Eye (tissue), 1 donor: ENCODE measurements at regions not wholly inside any gene's neighbourhood (a gene's known extent, or its start where the extent isn't known, plus 50 kb on each side); places are given as distances from the start of the nearest gene placed in this dataset.

Experiments
- DNase-seq: peaks from one replicate; pipeline ENCODE4 v3.0.0-alpha.2; 2015

DNA sequence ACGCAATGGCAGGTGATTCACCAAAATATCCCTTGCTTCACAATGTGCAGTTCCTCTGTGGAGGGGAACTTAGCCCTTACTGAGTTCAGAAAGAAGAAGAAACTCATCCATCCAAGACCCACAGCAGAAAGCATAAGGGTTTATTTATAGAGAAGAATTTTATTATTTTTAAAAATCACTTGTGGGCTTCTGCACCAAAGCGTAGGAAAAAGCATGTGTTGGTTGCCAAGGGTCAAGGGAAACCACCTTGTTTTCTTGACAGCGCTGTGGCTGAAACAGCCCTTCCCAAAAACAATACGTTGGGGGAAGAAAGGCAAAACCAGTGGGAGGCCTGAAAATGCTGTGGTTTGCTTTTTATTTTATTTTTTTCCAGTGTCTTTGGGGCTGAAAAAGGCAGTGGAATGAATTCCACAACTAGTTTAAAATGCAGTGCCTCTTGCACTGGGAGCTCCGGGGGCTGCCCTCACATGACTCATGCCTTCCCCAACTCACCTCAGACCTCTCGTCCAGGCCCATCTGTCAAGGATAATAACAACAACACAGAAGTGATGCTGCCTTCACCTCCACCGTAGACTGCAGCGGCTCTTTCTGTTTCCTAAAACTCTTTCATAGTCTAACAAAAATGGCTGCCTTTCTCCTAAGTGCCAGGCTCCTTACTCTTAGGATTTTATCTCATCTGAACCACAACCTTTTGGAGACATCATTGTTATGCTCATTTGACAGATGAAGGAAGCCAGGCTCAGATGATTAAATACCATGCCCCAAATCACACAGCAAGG lies 224.2 kb upstream of the JUN start:
- peak; percentile 45 for DNase-seq

DNA sequence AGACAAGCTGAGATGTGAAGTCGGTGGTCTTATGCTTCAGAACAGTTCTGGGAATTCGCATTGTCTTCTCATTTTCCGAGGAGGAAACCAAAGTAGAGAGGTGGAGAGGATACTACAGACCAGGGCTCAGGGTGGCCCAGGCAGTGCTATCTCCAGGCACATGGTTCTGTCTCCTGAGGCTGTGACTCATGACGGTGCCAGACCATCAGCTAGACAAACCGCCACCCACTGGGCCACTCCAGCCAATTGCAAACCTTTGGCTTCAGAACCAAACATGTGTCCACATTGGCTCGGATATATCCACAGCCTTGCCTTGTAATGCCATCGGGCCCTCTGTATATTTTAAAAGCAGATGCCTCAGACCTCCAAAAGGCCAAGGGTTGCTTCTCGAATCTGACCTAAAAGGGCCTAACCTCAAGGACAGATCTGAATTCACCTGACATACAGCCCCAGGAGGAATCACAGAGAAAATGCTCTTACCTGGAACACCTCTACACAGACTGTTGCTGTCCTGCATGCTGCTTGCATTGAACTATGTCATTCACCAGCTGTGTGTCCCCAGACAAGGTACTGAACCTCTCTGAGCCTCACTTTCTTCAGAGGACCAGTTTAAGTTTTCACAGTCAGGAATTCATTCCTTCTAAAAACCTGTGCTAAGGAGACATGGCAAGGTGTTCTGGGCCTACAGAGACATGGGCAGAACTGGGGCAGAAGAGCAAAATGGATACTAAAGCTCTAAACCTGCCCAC lies 224.9 kb upstream of the JUN start:
- DNase-seq: no peak

DNA sequence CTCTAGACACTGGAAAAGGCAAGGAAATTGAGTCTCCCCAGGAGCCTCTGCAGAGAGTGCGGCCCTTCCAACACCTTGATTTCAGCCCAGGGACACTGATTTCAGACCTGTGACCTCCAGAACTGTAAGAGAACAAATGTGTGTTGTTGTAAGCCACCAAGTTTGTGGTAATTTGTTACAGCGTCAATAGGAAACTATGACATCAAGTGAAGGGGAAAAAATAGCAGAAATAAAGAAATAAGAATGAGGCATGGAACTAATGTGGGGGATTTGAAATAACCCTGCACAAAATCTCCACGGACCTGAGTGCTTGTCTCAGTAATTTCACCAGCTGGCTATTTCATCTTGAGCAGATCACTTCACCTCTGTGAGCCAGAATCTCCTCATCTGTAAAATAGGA lies 227.8 kb upstream of the JUN start:
- DNase-seq: no peak

DNA sequence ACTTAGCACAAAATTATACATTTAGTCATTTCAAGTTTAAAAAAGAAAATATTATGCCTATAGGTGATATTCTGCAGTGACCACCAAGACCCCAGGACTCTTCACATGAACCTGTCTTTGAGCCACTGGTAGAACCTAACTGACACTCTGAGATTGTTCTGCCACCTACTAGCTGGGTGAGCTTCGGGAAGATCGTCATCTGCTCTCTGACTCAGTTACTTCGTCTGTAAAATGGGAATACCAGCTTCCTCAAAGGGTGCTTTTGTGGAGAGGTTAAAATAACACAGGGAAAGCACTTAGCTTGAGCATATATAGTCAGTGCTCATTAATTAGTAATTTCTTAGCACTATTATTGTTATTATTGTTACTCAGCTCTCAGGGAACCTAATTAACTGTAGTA lies 228.5 kb upstream of the JUN start:
- no peak for DNase-seq

DNA sequence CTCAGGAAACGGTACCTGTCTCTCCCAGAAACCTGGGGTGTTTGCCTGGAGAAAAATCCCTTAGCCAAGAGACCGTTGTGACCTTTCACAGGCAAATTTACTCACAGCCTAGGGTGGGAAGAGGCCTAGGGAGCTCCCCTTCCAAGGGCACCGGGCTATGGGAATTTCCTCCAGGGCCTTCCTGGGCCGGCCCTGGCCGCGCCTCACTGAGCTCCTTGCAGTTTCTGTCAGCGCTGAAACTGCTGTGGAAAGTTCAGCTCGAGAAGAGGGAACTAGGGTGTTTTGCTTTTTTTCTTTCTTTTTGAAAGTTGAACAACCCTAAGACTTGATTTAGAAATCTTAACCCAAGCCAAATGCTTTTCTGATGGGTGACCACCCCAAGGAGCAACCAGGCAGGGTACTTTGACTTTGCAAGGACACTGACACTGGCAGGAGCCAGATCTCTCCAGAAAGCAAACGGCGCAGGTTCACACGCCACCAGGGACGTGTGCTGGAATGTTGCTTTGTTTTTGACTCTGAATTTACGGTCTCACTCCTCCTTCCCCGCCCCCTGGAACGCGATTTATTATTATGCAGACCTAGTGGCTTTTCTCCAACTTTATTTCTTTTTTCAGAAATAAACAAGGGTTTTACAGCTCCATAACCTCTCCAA lies 229.6 kb upstream of the JUN start:
- peak; percentile 77 for DNase-seq

DNA sequence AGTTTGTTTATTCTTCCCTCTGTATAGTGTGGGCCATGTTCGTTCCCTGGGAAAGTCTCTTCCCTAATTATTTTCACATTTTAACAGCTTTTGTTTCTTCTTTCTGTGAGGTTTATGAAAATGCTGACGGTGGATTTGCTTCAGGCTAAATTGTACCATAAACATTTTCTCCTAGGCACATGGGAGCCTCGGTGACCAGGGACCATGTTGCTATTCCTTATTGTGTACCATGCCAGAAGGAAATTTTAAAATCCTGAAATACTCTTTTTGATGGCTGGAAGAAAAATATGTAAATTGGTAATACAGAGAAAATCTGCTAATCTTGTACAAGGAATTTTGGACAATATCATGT lies 230.1 kb upstream of the JUN start:
- DNase-seq: no peak

DNA sequence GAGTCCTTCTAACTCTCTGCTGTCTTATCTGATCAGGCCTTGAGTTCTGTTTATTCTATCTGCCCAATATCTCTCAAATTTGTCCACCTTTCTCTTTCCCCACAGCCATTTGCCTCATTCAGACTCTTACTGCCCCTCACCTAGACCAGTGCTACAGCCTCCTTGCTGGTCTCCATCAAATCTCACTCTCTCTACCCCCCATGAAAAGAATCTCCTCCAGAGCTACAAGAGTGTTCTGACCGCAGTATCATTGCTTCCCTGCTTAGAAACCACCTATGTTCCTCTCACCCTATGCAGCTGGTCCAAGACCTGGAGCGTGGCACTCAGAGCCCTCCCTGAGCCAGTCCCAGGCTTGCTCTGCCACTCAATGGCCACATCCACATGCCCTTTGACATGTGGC lies 231.0 kb upstream of the JUN start:
- no peak for DNase-seq

DNA sequence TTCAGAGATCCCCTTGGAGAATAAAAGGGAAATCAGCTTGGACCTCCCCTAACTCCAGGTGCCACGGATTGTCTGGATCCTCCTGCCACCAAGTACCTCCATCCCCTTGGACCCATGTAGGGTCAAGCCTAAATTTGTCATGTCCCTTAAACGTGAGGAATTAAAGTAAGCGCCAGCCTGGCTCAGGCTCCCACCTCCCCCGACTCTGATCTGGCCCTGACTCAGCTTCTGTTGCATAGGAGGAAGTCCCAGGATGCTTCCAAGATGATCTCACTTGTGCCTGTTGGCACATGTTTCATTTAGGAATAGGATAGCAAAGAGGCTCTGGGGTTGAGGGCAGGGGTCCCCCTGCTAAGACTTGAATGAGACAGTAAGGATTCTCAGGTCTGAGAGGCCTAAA lies 231.9 kb upstream of the JUN start:
- no peak for DNase-seq

DNA sequence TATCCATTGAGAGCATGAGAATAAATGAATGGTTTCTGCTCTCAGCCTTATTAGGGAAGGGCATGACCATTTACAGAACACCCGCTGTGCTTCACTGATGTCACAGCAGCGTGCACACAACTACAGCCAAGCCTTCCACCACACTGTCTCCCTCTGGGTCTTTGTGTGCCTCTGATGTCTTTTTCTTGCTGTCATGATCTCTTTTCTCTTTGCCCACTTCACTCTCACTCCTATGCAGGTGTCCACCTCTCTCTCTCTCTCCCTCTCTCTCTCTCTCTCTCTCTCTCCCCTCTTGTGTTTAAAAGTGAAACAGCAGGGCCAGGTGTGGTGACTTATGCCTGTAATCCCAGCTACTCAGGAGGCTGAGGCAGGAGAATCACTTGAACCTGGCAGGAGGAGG lies 232.5 kb upstream of the JUN start:
- DNase-seq: peak; percentile 52

DNA sequence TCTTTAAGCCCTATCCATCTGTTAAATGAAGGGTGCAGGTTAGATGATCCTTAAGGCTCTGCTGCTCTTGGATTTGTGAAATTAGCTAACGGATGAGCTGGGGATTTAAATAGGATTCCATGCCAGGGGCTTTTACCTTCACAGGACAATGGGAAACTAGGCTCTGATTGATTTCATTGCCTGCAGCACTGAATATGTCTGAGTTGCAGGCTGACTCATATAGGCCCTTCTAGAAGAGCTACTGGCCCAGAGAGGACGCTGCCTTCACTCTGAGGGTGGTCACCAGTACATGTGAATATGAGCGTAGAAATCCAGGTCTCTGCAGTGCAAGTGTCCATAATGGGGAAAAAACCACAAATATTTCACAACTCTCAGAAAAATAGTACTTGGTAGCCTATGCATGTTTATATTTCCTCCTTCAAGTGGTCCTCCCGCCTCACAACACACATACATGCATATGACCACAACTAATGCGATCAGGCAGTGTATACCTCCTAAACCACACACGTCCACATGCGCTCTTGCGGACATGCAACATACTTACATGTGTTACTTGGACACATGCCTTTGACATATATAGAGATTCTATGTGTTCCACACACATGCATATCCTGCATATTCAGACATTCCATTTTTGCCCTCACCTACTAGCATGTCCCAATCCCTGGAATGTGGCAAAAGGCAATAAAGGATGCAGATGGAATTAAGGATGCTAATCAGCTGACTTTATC lies 233.8 kb upstream of the JUN start:
- no peak for DNase-seq

DNA sequence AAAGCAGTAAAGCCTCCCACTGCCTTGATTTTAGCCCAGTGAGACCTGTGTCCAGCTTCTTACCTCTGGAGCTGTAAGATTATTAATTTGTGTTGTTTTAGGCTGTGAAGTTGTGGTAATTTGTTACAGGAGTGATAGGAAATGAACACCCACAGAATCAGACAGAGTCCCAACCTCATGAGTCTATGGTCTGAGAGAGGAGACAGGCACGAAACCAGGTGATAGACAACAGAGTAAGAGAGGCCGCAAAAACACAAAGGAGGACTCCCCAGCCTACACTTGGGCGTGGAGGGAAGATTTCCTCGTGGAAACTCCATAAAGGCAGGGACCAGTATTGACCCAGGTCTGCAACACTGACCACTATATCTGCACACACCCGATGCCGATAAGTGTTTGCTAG lies 234.6 kb upstream of the JUN start:
- no peak for DNase-seq

DNA sequence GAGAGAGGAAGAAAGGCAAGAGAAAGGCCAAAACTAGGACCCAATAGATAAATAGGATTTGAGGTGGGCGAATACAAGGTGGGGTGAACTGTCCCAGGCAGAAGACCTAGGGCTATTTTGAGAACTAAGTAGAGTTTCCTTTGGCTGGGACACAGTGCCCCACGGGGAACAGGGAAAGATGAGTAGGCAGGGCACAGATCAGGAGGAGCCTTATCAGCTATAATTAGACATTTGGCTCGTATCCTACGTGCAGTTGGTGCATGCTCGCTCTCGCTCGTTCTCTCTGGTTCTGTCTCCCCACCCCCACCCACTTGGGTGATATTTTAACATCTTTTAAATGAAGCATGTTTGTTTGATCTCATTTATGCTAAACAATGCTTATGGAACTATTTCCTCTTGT lies 235.0 kb upstream of the JUN start:
- no peak for DNase-seq

DNA sequence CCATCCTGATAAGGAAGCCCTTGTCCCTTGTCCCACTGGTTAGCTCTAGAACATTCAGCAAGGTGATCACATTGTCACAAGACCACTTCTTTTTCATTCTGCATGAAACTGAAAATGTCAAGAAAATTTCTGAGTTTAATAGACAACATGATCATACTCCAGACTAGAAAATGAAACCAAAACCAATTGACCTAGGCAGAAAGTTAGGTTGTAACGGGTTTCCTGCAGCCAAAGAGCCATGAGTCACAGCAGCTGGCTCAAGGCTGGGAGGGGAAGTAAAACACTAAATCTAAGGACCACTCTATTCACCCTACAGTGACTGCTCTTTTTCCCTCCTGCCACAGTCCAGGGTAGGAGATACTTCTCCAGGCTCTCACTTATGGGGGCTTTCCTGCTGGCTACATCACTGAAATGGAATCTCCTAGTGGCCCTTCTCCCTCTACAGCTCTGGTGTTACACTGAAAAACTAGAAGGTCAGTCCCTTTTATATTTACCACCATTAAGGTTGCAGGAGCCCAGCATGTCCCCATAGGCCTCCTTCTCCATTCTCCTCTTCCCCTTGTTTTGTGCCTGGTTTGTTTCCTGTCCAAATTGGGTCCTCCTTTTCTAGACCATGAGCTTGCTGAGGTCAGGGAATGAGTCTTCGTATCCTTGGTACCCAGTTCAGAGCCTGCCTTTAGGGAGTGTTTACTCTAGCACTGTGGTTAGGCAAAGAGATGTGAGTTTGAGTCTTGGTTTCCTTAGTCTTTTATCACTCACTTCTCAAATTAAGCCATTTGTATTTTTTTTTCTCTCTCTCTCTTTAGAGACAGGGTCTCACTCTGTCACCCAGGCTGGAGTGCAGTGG lies 236.5 kb upstream of the JUN start:
- no peak for DNase-seq

DNA sequence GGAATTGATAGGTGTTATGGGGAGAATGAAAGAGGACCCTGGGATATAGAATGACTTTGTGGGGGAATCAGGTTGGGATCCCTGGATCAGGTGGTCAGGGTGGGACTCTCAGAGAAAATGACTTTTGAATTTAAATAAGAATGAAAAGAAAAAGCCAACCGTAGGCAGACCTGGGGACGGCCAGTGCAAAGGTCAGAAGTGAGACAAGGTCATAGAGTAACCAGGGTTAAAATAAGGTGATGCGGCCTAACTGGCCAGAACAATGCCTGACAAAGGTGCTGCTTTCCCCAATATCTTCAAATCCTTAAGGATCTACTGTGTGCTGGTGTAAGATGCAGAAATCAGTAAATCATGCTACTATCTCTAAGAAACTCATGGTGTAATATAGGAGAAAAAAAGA lies 238.4 kb upstream of the JUN start:
- DNase-seq: no peak

DNA sequence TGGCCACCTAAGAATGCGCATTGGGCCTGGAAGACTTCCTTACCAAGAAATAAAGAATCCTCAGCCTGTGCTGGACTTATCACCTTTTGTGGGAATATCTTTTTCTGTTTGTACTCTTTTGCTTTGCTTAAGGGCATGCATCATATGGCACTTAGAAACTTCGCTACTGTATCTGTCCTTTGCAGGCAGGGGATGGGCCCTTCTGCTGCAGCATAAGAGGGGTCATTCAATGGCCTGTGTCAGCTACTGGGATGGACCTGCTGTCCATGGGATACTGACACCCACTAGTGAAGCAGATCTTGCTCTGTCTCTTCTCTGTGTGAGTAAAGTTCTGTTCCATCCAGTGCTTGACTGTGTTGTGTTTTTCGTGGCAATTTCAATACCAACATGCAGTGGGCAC lies 239.0 kb upstream of the JUN start:
- DNase-seq: no peak

DNA sequence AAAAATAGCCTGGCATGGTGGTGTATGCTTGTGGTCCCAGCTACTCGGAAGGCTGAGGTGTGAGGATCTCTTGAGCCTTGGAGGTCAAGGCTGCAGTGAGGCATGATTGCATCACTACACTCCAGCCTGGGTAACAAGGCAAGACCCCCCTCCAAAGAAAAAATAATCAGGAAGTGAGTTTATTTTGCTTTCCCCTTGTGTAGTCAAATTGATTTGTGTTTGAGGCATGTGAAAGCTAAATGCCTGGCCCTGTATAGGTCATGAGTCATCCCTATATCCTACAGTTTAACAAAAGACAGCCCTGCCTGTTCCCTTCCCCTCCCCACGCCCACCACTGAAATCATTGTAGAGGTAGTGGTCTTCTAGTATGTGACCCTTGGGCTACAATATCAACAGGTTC lies 241.4 kb upstream of the JUN start:
- no peak for DNase-seq

DNA sequence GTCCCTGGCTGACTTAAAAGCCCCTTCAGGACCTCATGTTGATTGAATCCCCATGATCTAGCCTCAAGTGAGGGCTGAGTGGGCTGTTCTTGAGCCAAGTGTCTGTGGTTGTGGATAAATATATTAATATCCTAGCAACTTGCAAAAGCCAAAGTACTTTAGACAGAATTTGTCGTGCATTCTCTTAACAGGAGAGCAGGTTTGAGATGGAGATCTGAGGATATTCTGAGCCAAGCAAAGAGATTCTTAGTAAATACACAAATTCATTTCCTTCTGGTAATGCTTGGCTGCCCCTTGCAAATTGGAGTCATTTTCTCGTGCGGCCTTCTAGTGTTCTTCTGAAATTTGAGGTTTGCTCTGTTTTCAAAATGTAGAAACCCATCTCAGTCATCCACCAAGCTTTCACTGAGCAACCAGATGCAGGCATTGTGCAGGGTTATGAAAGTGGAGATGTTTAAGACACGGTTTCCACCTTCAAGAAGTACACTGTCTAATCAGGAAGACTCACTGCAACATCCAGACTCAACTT lies 242.1 kb upstream of the JUN start:
- no peak for DNase-seq

DNA sequence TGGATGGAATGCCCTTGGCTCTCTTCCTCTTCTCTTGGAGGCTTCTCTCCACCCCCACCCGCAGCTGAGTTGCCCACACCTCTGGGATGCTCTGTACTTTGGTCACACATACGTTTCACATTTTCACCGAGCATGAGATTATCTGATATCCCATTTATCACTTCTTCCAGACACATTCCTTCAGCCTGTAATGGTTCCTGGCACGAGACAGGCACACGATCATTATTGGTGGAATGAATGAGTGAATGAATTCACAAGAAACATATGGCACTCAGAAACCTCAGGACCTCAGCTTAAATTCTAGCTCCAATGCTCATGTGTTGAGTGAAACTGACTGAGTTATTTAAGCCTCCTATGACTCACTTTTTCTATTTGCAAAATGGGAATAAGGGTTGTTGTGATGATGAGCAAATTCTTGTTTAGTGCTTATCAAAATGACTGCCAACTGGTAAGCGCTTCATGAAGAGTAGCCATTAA lies 242.7 kb upstream of the JUN start:
- no peak for DNase-seq

DNA sequence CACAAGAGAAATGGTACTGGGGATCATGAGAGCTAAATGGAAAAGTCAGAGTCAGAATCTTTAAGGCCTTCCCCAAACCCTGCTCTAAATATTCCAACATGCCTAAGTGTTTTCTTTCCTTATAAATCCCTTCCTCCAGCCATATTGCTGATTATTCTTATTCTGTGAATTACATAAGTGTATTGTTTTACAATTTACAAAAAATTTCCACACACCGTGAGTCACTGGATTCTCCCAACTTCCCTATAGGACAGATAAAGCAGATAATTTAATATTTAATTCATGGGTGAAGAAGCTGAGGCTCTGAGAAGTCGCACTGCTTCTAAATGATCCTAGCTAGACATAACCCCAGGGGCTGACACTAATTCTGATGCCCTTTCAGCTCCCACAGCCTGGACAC lies 243.3 kb upstream of the JUN start:
- no peak for DNase-seq

DNA sequence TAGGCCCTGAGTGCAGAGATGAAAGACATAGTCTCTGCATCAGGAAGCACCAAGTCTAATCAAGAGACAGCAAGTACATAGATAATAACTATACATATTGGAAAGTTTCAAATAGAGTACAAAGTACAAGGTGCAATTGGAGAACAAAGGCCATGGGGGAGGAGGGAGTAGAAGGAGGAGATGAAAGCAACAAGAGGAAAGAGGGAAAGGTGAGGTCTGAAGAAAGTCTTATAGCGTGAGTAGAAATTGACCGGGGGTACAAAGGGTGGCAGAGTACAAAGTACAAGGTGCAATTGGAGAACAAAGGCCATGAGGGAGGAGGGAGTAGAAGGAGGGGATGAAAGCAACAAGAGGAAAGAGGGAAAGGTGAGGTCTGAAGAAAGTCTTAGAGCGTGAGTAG lies 244.2 kb upstream of the JUN start:
- DNase-seq: no peak

DNA sequence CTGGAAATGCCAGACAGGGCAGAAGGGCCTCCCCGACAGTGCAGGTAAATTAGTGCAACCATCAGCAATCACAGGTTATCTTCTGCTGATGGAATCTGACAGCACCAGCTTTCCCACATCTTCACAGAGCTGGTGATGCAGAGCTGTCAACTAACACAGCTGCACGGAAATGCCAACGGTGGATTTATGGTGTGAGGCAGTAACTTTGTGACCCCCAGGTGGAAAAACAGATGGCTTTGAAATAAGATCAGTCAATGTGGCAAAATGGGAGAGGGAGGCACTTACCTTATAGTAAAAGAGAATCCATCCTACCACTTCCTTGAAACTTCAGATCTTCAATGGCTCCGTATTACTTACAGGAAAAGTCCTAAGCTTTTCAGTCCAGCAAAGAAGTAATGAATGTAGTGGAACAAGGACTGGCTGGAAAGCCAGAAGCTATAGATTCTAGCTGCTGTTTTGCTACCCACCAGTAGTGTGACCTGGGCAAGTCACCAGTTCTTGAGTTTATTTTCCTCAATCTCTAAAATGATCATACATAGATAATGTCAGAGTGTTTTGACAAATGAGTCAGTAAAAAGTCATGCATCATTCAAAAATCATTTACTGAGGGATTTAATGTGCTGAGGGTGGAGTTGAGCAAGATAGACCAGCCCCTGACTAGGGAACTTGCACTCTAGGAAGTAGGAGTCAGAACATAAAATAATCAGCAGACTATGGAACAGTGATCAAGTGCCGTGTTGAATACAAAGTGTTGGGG lies 245.7 kb upstream of the JUN start:
- no peak for DNase-seq
